HEK293T (cell line): ENCODE measurements at regions not wholly inside any gene's neighbourhood (a gene's known extent, or its start where the extent isn't known, plus 50 kb on each side); places are given as distances from the start of the nearest gene placed in this dataset.
"Not testable (repeated sequence)": the region's sequence is repeated elsewhere in the genome, so short reads cannot be mapped to it uniquely, and the experiment has no call there.

Experiments
- CTCF ChIA-PET: fragments of 350-600 bp; formaldehyde crosslinking; extraction: SDS; loops from one replicate; lab custom pipeline; 2021; ENCODE audit warnings: antibody characterized with exemption, inconsistent platforms; lab: Yijun Ruan, JAX
- POLR2A ChIA-PET: fragments of 350-600 bp; formaldehyde crosslinking; extraction: SDS; loops from one replicate; lab custom pipeline; 2020; ENCODE audit warnings: antibody characterized with exemption, inconsistent platforms; lab: Yijun Ruan, JAX
- DNase-seq: peaks from one replicate; pipeline ENCODE4 v3.0.0; 2012; ENCODE audit warnings: mixed read lengths; ENCODE audit errors: extremely low spot score
- ARNT ChIP-seq: fragments of 450-650 bp; IDR thresholded peaks from 2 replicates; pipeline ENCODE4 v1.6.1; 2017; ENCODE audit warnings: mild to moderate bottlenecking
- BHLHE40 ChIP-seq: fragments of 450-650 bp; IDR thresholded peaks from 2 replicates; pipeline ENCODE4 v1.6.1; 2016; ENCODE audit warnings: mild to moderate bottlenecking, moderate library complexity, borderline replicate concordance
- CTBP1 ChIP-seq: fragments of 450-650 bp; IDR thresholded peaks from 2 replicates; pipeline ENCODE4 v1.6.1; 2016; ENCODE audit warnings: borderline replicate concordance
- ELF4 ChIP-seq: fragments of 450-650 bp; IDR thresholded peaks from 2 replicates; pipeline ENCODE4 v1.6.1; 2017; ENCODE audit warnings: antibody characterized with exemption
- FOXA1 ChIP-seq: fragments of 450-650 bp; IDR thresholded peaks from 2 replicates; pipeline ENCODE4 v1.6.1; 2016; ENCODE audit warnings: mild to moderate bottlenecking
- FOXK2 ChIP-seq: fragments of 450-650 bp; IDR thresholded peaks from 2 replicates; pipeline ENCODE4 v1.6.1; 2016; ENCODE audit warnings: mild to moderate bottlenecking
- FOXM1 ChIP-seq: fragments of 450-650 bp; IDR thresholded peaks from 2 replicates; pipeline ENCODE4 v1.6.1; 2017; ENCODE audit warnings: mild to moderate bottlenecking, borderline replicate concordance
- HDGF ChIP-seq: fragments of 450-650 bp; IDR thresholded peaks from 2 replicates; pipeline ENCODE4 v1.6.1; 2017; ENCODE audit warnings: antibody characterized with exemption, borderline replicate concordance
- L3MBTL2 ChIP-seq: fragments of 450-650 bp; conservative IDR thresholded peaks from 2 replicates; pipeline ENCODE4 v1.6.1; 2016; ENCODE audit warnings: mild to moderate bottlenecking
- LEF1 ChIP-seq: fragments of 450-650 bp; IDR thresholded peaks from 2 replicates; pipeline ENCODE4 v1.6.1; 2017; ENCODE audit warnings: mild to moderate bottlenecking, borderline replicate concordance
- NFRKB ChIP-seq: fragments of 450-650 bp; IDR thresholded peaks from 2 replicates; pipeline ENCODE4 v1.6.1; 2016; ENCODE audit warnings: mild to moderate bottlenecking, moderate library complexity
- PKNOX1 ChIP-seq: fragments of 450-650 bp; IDR thresholded peaks from 2 replicates; pipeline ENCODE4 v1.6.1; 2016
- SP1 ChIP-seq: fragments of 450-650 bp; IDR thresholded peaks from 2 replicates; pipeline ENCODE4 v1.6.1; 2017
- SUZ12 ChIP-seq: fragments of 450-650 bp; IDR thresholded peaks from 2 replicates; pipeline ENCODE4 v1.6.1; 2016; ENCODE audit warnings: mild to moderate bottlenecking
- TARDBP ChIP-seq: fragments of 450-650 bp; IDR thresholded peaks from 2 replicates; pipeline ENCODE4 v1.6.1; 2016
- ZNF384 ChIP-seq: fragments of 450-650 bp; IDR thresholded peaks from 2 replicates; pipeline ENCODE4 v1.6.1; 2016

- DNase-seq = no peak
- POLR2A ChIA-PET = no interaction called here
- TF ChIP-seq PKNOX1 (no peak), ZNF384 (no peak), ARNT (no peak), L3MBTL2 (no peak), ELF4 (no peak), FOXM1 (no peak), SUZ12 (no peak)
- CTCF ChIA-PET = no interaction called here
Measured at GRCh38 chr12:38120438-38120837, 196.1 kb upstream of the ALG10B start.

- DNase-seq, POLR2A ChIA-PET, CTCF ChIA-PET: not testable (repeated sequence)
Measured at GRCh38 chr12:38123028-38123427, 193.5 kb upstream of the ALG10B start.

GRCh38 chr12:38123566-38124246 is 192.9 kb upstream of the ALG10B start:
- no peak for DNase-seq
- TF ChIP-seq HDGF = no peak
- no peak for TF ChIP-seq TARDBP
- TF ChIP-seq PKNOX1 = no peak
- TF ChIP-seq CTBP1 = no peak
- TF ChIP-seq L3MBTL2 = no peak
- TF ChIP-seq NFRKB = no peak
- no peak for TF ChIP-seq ELF4
- TF ChIP-seq BHLHE40 = no peak
- TF ChIP-seq ZNF384 = no peak
- no peak for TF ChIP-seq ARNT
- TF ChIP-seq FOXM1 = no peak
- no peak for TF ChIP-seq LEF1
- no peak for TF ChIP-seq FOXA1
- no peak for TF ChIP-seq SUZ12
- no peak for TF ChIP-seq FOXK2
- TF ChIP-seq SP1 = no peak
- ChIA-PET CTCF (no interaction called here), POLR2A (no interaction called here)

GRCh38 chr12:38124247-38125012 is 192.1 kb upstream of the ALG10B start:
- ChIA-PET CTCF (no interaction called here), POLR2A (no interaction called here)
- no peak for DNase-seq
- TF ChIP-seq FOXK2 = no peak
- TF ChIP-seq ELF4 = no peak
- TF ChIP-seq FOXM1 = no peak
- TF ChIP-seq HDGF = no peak

GRCh38 chr12:38132139-38132538 is 184.4 kb upstream of the ALG10B start:
- ChIA-PET POLR2A (no interaction called here), CTCF (no interaction called here)
- no peak for TF ChIP-seq SP1
- no peak for TF ChIP-seq PKNOX1
- no peak for TF ChIP-seq NFRKB
- TF ChIP-seq LEF1 = no peak
- no peak for TF ChIP-seq FOXM1
- no peak for TF ChIP-seq HDGF
- no peak for TF ChIP-seq CTBP1
- TF ChIP-seq FOXK2 = no peak
- TF ChIP-seq ELF4 = no peak
- TF ChIP-seq FOXA1 = no peak
- TF ChIP-seq ARNT = no peak
- no peak for TF ChIP-seq BHLHE40
- TF ChIP-seq ZNF384 = no peak
- no peak for DNase-seq

- ChIA-PET POLR2A (no interaction called here), CTCF (no interaction called here)
- TF ChIP-seq BHLHE40 (no peak), FOXK2 (no peak), NFRKB (no peak), FOXM1 (no peak), ARNT (no peak), TARDBP (no peak), ZNF384 (no peak), SUZ12 (no peak), SP1 (no peak), HDGF (no peak), PKNOX1 (no peak)
- DNase-seq = no peak
Measured at GRCh38 chr12:38137287-38137686, 179.3 kb upstream of the ALG10B start.
